ENCODE measurements at regions not wholly inside any gene's neighbourhood (a gene's known extent, or its start where the extent isn't known, plus 50 kb on each side); places are given as distances from the start of the nearest gene placed in this dataset.
"Not testable (repeated sequence)": the region's sequence is repeated elsewhere in the genome, so short reads cannot be mapped to it uniquely, and the experiment has no call there.

DNA sequence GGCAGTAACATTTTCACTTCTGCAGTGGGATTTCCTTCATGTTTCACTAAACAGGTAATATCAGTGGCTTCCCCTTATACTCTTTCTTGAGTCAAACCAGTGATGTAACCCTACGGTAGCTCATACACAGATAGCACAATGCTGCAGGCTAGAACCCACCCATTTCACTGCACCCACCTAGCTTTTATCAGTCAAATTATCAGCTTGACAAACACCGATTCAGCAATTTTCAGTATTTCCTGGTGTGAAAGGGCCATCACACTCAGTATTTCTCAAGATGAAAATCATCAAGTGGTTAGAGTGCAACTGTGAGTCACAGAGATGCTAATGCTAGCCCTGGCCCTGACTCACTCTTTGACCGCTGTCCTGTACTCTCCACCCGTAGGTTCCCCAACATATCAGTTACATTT, 242.3 kb upstream of the PTGER4 start:
- DNase-seq = no peak
- 55 to 66% methylated on average over 4 of the region's 4 CpGs for WGBS, 2 donors

DNA sequence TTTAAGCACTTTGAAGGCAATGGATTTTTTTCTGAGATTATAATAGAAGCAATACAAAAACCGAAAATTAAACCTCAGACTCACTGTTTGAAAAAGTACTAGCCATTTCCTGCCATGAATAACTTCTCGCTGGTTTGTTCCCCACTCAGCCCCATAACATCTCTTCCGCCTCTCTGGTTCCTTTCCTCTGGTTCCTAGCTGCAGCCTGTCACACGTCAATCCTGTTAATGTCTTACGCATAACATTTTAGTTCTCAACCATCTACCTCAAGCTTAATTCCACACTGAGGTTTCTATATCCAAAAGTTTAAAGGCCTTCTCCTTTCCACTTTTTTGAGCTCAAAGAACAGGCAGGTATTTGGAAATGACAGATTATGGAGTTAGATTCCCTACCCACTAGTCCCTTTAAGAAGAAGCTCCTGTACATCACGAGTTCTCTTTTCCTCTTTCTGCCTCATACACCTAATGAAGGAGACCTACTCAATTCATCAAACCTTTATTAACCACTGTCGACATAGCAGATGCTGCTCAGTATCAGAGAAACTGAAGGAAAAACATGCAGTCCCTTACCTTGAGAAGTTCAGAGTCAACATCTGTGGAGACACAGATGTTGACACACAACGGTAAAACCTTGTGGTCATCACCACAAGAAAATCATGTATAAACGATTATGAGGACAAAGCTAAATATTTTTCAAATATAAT, 243.0 kb upstream of the PTGER4 start:
- H3K4me1 ChIP-seq (ENCODE audit: control insufficient read depth in 5 of 5, insufficient read depth in 5 of 5, low read length in 5 of 5) = no peaks in the 10 kb centered on the region
- no peaks in the 10 kb centered on the region for H3K27me3 ChIP-seq (ENCODE audit: control insufficient read depth in 3 of 3, insufficient read depth in 3 of 3, low read length in 2 of 3)
- H3K9ac ChIP-seq (ENCODE audit: insufficient read depth in 1 of 2, low read length in 2 of 2) = no peak overlapping the region
- ATAC-seq (ENCODE audit: insufficient read depth, low FRiP score) (no peak), DNase-seq (no peak)
- 46 to 61% methylated on average over 9 of the region's 9 CpGs for WGBS, 2 donors
- H3K36me3 ChIP-seq (ENCODE audit: control insufficient read depth in 4 of 4, insufficient read depth in 4 of 4, low read length in 4 of 4) = no peaks in the 10 kb centered on the region
- H3K4me3 ChIP-seq = no peak overlapping the region
- TF ChIP-seq, protein P1, sequence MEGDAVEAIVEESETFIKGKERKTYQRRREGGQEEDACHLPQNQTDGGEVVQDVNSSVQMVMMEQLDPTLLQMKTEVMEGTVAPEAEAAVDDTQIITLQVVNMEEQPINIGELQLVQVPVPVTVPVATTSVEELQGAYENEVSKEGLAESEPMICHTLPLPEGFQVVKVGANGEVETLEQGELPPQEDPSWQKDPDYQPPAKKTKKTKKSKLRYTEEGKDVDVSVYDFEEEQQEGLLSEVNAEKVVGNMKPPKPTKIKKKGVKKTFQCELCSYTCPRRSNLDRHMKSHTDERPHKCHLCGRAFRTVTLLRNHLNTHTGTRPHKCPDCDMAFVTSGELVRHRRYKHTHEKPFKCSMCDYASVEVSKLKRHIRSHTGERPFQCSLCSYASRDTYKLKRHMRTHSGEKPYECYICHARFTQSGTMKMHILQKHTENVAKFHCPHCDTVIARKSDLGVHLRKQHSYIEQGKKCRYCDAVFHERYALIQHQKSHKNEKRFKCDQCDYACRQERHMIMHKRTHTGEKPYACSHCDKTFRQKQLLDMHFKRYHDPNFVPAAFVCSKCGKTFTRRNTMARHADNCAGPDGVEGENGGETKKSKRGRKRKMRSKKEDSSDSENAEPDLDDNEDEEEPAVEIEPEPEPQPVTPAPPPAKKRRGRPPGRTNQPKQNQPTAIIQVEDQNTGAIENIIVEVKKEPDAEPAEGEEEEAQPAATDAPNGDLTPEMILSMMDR (IDR thresholded peaks at IDR 0.05; ENCODE audit: control extremely low read depth, extremely low read depth) = no peak
- H3K9me3 ChIP-seq (ENCODE audit: control insufficient read depth in 4 of 4, insufficient read depth in 3 of 4, low read length in 3 of 4) = no peaks in the 10 kb centered on the region
- H3K27ac ChIP-seq (ENCODE audit: low read depth in 1 of 2, low read length in 1 of 2) = no peak overlapping the region

More for the DNA sequence above, 242.3 kb upstream of the PTGER4 start:
- H3K9me3 ChIP-seq (ENCODE audit: control insufficient read depth in 4 of 4, insufficient read depth in 3 of 4, low read length in 3 of 4) = no peaks in the 10 kb centered on the region
- TF ChIP-seq, protein P1 (IDR thresholded peaks at IDR 0.05; ENCODE audit: control extremely low read depth, extremely low read depth) = no peak
- peak; percentile 66 for ATAC-seq (ENCODE audit: insufficient read depth, low FRiP score)
- no peaks in the 10 kb centered on the region for H3K4me1 ChIP-seq (ENCODE audit: control insufficient read depth in 5 of 5, insufficient read depth in 5 of 5, low read length in 5 of 5)
- no peak overlapping the region for H3K27ac ChIP-seq (ENCODE audit: low read depth in 1 of 2, low read length in 1 of 2)
- no peak overlapping the region for H3K9ac ChIP-seq (ENCODE audit: insufficient read depth in 1 of 2, low read length in 2 of 2)
- no peak overlapping the region for H3K4me3 ChIP-seq
- no peaks in the 10 kb centered on the region for H3K36me3 ChIP-seq (ENCODE audit: control insufficient read depth in 4 of 4, insufficient read depth in 4 of 4, low read length in 4 of 4)
- no peaks in the 10 kb centered on the region for H3K27me3 ChIP-seq (ENCODE audit: control insufficient read depth in 3 of 3, insufficient read depth in 3 of 3, low read length in 2 of 3)

DNA sequence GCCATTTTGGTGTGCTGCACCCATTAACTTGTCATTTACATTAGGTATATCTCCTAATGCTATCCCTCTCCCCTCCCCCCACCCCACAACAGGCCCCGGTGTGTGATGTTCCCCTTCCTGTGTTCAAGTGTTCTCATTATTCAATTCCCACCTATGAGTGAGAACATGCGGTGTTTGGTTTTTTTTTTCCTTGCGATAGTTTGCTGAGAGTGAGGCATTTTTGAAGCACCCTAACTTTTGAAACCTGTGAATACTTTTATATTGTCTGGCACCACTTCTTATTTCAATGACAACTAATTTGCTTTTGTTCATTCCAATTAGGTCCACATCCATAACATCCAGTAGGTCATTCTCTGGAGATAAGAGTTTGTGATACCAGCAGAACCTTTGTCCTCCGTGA, 244.0 kb upstream of the PTGER4 start:
- WGBS, 2 donors = 79% methylated on average over 4 of the region's 4 CpGs
- not testable (repeated sequence) for H3K9ac ChIP-seq (ENCODE audit: insufficient read depth in 1 of 2, low read length in 2 of 2); DNase-seq; H3K4me3 ChIP-seq; H3K27me3 ChIP-seq (ENCODE audit: control insufficient read depth in 3 of 3, insufficient read depth in 3 of 3, low read length in 2 of 3); H3K4me1 ChIP-seq (ENCODE audit: control insufficient read depth in 5 of 5, insufficient read depth in 5 of 5, low read length in 5 of 5); H3K27ac ChIP-seq (ENCODE audit: low read depth in 1 of 2, low read length in 1 of 2); H3K36me3 ChIP-seq (ENCODE audit: control insufficient read depth in 4 of 4, insufficient read depth in 4 of 4, low read length in 4 of 4); H3K9me3 ChIP-seq (ENCODE audit: control insufficient read depth in 4 of 4, insufficient read depth in 3 of 4, low read length in 3 of 4); ATAC-seq (ENCODE audit: insufficient read depth, low FRiP score)

DNA sequence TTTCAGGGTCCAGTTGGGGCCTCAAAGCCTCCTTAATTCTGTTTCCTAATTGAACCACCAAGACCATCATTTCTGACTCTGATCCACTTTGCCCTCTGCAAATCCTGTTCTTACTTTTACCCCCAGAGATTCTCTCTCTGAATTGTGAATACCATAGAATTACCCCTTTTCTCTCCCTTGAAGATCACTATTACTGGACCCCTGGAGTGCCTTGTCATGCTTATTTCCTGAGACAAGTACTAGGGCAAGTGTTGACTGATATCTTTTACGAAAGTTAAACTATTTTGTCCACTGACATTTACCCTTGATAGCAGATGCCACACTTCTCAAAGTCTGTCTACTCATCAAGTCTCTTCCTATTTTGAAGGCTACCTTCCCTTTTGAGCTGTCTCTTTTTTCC, 246.9 kb upstream of the PTGER4 start:
- Histone ChIP-seq H3K36me3 (ENCODE audit: control insufficient read depth in 4 of 4, insufficient read depth in 4 of 4, low read length in 4 of 4) (no peaks in the 10 kb centered on the region), H3K27ac (ENCODE audit: low read depth in 1 of 2, low read length in 1 of 2) (no peak overlapping the region), H3K27me3 (ENCODE audit: control insufficient read depth in 3 of 3, insufficient read depth in 3 of 3, low read length in 2 of 3) (no peaks in the 10 kb centered on the region), H3K9me3 (ENCODE audit: control insufficient read depth in 4 of 4, insufficient read depth in 3 of 4, low read length in 3 of 4) (no peaks in the 10 kb centered on the region), H3K4me3 (no peak overlapping the region), H3K9ac (ENCODE audit: insufficient read depth in 1 of 2, low read length in 2 of 2) (no peak overlapping the region), H3K4me1 (ENCODE audit: control insufficient read depth in 5 of 5, insufficient read depth in 5 of 5, low read length in 5 of 5) (peaks cover 0 to 7% (median 0%) of the 10 kb centered on the region in 5 donors)
- DNase-seq (no peak), ATAC-seq (ENCODE audit: insufficient read depth, low FRiP score) (no peak)
- WGBS, 2 donors = 76 to 91% methylated on average over 1 of the region's 1 CpG
- TF ChIP-seq, protein P1 (IDR thresholded peaks at IDR 0.05; ENCODE audit: control extremely low read depth, extremely low read depth) = no peak
